ENCODE measurements at regions not wholly inside any gene's neighbourhood (a gene's known extent, or its start where the extent isn't known, plus 50 kb on each side); places are given as distances from the start of the nearest gene placed in this dataset.
A peak's percentile ranks its signal among the peaks of the same experiment; 100 is the strongest.
"Not testable (repeated sequence)": the region's sequence is repeated elsewhere in the genome, so short reads cannot be mapped to it uniquely, and the experiment has no call there.

GRCh38 chr4:173635395-173635794, 105.4 kb upstream of the HAND2 start:
- Histone ChIP-seq H3K27me3 (no peaks in the 10 kb centered on the region), H3K36me3 (no peaks in the 10 kb centered on the region), H3K9me3 (peaks cover 0 to 12% (median 5%) of the 10 kb centered on the region in 4 donors), H3K4me3 (no peak overlapping the region), H3K4me1 (no peaks in the 10 kb centered on the region), H3K27ac (no peak overlapping the region)
- DNase-seq = no peak
- intact Hi-C loops (cut with DNase I) = no loop called here
- TF ChIP-seq CTCF (IDR thresholded peaks at IDR 0.05) = no peak
- no peak for TF ChIP-seq POLR2A (IDR thresholded peaks at IDR 0.05)
- no peak for TF ChIP-seq POLR2AphosphoS5 (IDR thresholded peaks at IDR 0.05)
- TF ChIP-seq EP300 (IDR thresholded peaks at IDR 0.05) = no peak

DNA sequence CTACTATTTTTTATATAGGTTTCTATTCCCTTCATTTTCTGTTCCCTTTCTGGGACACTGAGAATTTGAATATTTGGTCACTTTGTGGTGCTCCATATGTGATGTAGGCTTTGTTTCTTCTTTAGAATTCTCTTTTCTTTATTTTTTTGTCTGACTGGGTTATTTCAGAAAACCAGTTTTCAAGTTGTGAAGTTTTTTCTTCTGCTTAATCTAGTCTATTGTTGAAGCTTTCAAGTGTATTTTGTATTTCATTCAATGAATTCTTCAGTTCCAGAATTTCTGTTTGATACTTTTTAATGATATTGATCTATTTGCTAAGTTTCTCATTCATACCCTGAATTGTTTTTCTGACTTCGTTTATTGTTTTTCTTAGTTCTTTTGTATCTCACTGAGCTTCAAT, 96.2 kb upstream of the HAND2 start:
- H3K27me3 ChIP-seq = no peaks in the 10 kb centered on the region
- TF ChIP-seq POLR2AphosphoS5 (IDR thresholded peaks at IDR 0.05) (no peak), POLR2A (IDR thresholded peaks at IDR 0.05) (no peak), EP300 (IDR thresholded peaks at IDR 0.05) (no peak), CTCF (IDR thresholded peaks at IDR 0.05) (no peak)
- 72 to 78% methylated on average over 1 of the region's 1 CpG for WGBS, 2 donors
- peaks cover 0 to 13% (median 9%) of the 10 kb centered on the region in 4 donors for H3K9me3 ChIP-seq
- no peaks in the 10 kb centered on the region for H3K4me1 ChIP-seq
- H3K27ac ChIP-seq = no peak overlapping the region
- intact Hi-C loops (cut with DNase I) = no loop called here
- no peak for DNase-seq
- no peak overlapping the region for H3K4me3 ChIP-seq
- H3K36me3 ChIP-seq = no peaks in the 10 kb centered on the region

- H3K4me1 ChIP-seq; H3K27me3 ChIP-seq; H3K36me3 ChIP-seq; H3K27ac ChIP-seq; DNase-seq; intact Hi-C loops (cut with DNase I); H3K4me3 ChIP-seq: not testable (repeated sequence)
- peaks cover 0 to 11% (median 0%) of the 10 kb centered on the region in 4 donors for H3K9me3 ChIP-seq
- WGBS, 2 donors = 81 to 89% methylated on average over 5 of the region's 5 CpGs
These were observed 88.6 kb upstream of the HAND2 start for GRCh38 chr4:173618648-173619047.

DNA sequence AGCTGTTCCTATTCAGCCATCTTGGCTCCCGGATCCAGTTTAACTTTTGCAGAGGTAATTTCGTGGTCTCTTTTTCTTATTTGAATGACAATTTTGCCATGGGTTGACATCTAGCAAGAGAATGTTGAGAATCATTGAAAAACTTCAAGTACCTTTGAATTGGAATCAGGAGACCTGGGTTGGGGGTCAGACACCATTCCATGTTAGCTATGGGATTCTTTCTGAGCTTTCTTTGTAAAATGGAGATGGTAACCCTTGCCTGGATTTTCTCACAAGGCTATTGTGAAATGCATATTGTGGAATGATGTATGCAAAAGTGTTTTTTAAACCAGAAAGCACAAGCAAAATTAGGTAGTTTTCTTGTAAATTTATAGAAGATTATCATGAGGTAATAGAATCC, 79.1 kb upstream of the HAND2 start:
- no peaks in the 10 kb centered on the region for H3K27me3 ChIP-seq
- 88% methylated on average over 2 of the region's 2 CpGs for WGBS, 2 donors
- TF ChIP-seq POLR2AphosphoS5 (IDR thresholded peaks at IDR 0.05) (no peak), CTCF (IDR thresholded peaks at IDR 0.05) (no peak)

DNA sequence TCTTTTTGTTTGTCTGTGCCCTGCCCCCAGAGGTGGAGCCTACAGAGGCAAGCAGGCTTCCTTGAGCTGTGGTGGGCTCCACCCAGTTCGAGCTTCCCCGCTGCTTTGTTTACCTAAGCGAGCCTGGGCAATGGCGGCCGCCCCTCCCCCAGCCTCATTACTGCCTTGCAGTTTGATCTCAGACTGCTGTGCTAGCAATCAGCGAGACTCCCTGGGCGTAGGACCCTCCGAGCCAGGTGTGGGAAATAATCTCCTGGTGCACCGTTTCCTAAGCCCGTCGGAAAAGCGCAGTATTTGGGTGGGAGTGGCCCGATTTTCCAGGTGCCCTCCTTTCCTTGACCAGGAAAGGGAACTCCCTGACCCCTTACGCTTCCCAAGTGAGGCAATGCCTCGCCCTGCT, 78.6 kb upstream of the HAND2 start:
- not testable (repeated sequence) for H3K27ac ChIP-seq, H3K9me3 ChIP-seq

More for the DNA sequence above, 79.1 kb upstream of the HAND2 start:
- no peak for DNase-seq
- H3K27ac ChIP-seq = no peak overlapping the region
- H3K9me3 ChIP-seq = no peaks in the 10 kb centered on the region
- intact Hi-C loops (cut with DNase I) = no loop called here
- H3K36me3 ChIP-seq = no peaks in the 10 kb centered on the region
- no peak overlapping the region for H3K4me3 ChIP-seq
- H3K4me1 ChIP-seq = no peaks in the 10 kb centered on the region

DNA sequence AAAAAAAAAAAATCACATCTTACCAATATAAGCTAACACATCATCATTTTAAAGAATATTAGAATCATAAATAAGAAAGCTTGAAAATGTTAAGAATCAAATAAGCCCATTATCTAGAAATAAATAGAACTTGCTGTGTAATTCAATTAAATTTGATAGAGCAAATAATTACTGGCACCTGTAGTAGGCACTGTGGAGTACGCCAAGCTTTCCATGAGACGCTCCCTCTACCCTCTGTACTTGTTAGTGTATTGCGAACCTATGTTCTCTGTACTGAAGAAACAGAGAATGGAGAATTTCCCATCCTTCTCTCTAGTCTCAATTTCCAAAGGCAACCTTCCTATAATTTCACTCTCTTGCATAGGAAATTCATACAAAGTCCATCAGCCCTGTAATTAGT, 61.7 kb upstream of the HAND2 start:
- peaks cover 0 to 18% (median 10%) of the 10 kb centered on the region in 4 donors for H3K4me1 ChIP-seq
- intact Hi-C loops (cut with DNase I) = no loop called here
- H3K36me3 ChIP-seq = no peaks in the 10 kb centered on the region
- 90 to 92% methylated on average over 3 of the region's 3 CpGs for WGBS, 2 donors
- H3K4me3 ChIP-seq = no peak overlapping the region
- H3K9me3 ChIP-seq = no peaks in the 10 kb centered on the region
- no peak for TF ChIP-seq POLR2A (IDR thresholded peaks at IDR 0.05)
- TF ChIP-seq POLR2AphosphoS5 (IDR thresholded peaks at IDR 0.05) = no peak
- no peak for TF ChIP-seq CTCF (IDR thresholded peaks at IDR 0.05)
- TF ChIP-seq EP300 (IDR thresholded peaks at IDR 0.05) = no peak
- H3K27ac ChIP-seq = no peak overlapping the region
- DNase-seq = no peak
- H3K27me3 ChIP-seq = no peaks in the 10 kb centered on the region

More for the DNA sequence above, 78.6 kb upstream of the HAND2 start:
- H3K4me3 ChIP-seq = peak overlapping the region in 3 of 4 donors; percentile 9 to 17 (median 10)
- intact Hi-C loops (cut with DNase I); H3K4me1 ChIP-seq; H3K27me3 ChIP-seq; H3K36me3 ChIP-seq; DNase-seq: not testable (repeated sequence)
- WGBS, 2 donors = 35 to 45% methylated on average over 15 of the region's 15 CpGs
